ENCODE measurements at regions not wholly inside any gene's neighbourhood (a gene's known extent, or its start where the extent isn't known, plus 50 kb on each side); places are given as distances from the start of the nearest gene placed in this dataset.

DNA sequence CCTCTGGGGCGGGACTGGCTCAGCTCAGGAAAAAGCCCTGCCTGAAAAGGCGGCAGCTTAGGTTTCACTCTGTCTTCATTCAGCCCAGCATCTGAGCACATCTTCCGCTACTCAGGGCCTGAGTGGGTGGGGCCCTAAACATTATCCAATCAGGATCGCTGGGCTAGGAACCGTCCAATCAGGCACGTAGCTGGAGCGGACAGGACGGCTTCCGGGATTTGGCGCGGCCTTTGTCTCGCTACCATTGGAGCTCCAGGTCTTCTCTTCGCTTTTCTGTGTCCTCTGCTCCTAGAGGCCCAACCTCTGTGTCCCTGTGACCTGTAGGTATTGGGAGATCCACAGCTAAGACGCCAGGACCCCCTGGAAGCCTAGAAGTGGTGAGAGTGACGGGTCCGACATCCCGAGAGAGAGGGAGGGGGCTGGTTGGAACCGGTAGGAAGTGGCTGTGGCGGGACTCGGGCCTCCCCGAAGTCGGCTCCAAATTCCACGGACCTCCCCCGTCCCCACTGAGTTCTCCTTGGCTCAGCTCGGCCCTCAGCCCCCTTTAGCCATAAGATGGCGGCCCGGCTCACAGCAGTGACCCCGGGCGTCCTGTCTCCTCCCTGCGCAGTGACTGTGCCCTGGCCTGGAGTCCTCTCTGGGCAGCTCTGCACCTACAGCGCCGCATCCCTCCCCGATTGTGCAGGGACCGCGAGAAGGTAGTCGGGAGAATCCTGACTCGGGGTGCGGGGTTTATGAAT lies 99.1 kb downstream of the ZNF680 start:
- TF ChIP-seq, protein P1, sequence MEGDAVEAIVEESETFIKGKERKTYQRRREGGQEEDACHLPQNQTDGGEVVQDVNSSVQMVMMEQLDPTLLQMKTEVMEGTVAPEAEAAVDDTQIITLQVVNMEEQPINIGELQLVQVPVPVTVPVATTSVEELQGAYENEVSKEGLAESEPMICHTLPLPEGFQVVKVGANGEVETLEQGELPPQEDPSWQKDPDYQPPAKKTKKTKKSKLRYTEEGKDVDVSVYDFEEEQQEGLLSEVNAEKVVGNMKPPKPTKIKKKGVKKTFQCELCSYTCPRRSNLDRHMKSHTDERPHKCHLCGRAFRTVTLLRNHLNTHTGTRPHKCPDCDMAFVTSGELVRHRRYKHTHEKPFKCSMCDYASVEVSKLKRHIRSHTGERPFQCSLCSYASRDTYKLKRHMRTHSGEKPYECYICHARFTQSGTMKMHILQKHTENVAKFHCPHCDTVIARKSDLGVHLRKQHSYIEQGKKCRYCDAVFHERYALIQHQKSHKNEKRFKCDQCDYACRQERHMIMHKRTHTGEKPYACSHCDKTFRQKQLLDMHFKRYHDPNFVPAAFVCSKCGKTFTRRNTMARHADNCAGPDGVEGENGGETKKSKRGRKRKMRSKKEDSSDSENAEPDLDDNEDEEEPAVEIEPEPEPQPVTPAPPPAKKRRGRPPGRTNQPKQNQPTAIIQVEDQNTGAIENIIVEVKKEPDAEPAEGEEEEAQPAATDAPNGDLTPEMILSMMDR (IDR thresholded peaks at IDR 0.05): no peak
- no peak for TF ChIP-seq POLR2A (IDR thresholded peaks at IDR 0.05)

Data from uterus (tissue), 2 donors.